GM10266 (cell line): ENCODE measurements at regions not wholly inside any gene's neighbourhood (a gene's known extent, or its start where the extent isn't known, plus 50 kb on each side); places are given as distances from the start of the nearest gene placed in this dataset.

Source experiments
- DNase-seq: peaks from one replicate; pipeline ENCODE4 v3.0.0; 2012; ENCODE audit errors: extremely low spot score
- TF ChIP-seq, protein P1 (sequence below): IDR thresholded peaks from 2 replicates; pipeline ENCODE4 v1.5.1; 2012; ENCODE audit warnings: mild to moderate bottlenecking, low read depth; ENCODE audit not compliant: control insufficient read depth, insufficient read depth; ENCODE audit errors: missing control alignments

DNA sequence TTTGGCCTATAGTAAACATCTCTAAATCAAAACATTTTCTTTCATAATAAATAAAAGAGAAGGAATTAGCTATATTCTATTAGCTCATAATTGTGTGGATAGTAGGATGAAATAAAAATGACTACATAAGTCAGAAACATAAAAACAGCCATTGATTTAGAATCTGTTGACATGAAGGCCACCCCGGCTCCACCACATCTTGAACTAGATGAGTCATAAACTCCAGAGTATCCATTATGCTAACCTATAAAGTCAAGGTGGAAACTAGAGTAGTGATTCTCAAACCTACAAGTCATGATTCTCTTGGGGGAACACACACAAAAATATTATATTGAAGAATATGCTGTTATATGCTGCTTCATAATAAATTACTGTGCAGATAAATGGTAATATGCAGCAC lies 831.0 kb downstream of the TUSC7 start:
- DNase-seq = no peak
- TF ChIP-seq, protein P1, sequence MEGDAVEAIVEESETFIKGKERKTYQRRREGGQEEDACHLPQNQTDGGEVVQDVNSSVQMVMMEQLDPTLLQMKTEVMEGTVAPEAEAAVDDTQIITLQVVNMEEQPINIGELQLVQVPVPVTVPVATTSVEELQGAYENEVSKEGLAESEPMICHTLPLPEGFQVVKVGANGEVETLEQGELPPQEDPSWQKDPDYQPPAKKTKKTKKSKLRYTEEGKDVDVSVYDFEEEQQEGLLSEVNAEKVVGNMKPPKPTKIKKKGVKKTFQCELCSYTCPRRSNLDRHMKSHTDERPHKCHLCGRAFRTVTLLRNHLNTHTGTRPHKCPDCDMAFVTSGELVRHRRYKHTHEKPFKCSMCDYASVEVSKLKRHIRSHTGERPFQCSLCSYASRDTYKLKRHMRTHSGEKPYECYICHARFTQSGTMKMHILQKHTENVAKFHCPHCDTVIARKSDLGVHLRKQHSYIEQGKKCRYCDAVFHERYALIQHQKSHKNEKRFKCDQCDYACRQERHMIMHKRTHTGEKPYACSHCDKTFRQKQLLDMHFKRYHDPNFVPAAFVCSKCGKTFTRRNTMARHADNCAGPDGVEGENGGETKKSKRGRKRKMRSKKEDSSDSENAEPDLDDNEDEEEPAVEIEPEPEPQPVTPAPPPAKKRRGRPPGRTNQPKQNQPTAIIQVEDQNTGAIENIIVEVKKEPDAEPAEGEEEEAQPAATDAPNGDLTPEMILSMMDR = no peak

GRCh38 chr3:117541721-117542120 lies 832.1 kb downstream of the TUSC7 start:
- TF ChIP-seq, protein P1 = no peak
- no peak for DNase-seq

- no peak for DNase-seq
- TF ChIP-seq, protein P1 = no peak
These were observed 833.9 kb downstream of the TUSC7 start for GRCh38 chr3:117543521-117543920.

DNA sequence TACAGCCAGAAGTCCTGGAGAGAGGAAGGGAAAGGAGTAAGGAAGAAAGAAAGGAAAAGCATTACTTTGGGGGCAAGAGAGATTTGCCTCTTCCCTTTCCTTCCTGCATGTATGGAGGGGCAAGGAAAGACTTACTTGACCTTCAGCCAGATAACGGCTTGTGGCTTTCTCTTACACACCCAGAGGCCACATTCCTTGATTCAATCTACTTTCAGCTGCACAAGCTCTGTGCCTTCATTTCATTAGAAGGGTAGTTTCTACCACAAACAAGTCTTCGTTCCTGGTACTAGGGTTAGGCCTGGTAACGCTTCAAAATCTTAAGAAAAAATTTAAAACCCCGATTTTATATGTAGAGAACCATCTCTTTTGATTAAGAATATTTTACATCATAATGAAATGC lies 835.9 kb downstream of the TUSC7 start:
- TF ChIP-seq, protein P1 = no peak
- DNase-seq = no peak

- no peak for DNase-seq
These were observed 838.5 kb downstream of the TUSC7 start for GRCh38 chr3:117547956-117548550.

DNA sequence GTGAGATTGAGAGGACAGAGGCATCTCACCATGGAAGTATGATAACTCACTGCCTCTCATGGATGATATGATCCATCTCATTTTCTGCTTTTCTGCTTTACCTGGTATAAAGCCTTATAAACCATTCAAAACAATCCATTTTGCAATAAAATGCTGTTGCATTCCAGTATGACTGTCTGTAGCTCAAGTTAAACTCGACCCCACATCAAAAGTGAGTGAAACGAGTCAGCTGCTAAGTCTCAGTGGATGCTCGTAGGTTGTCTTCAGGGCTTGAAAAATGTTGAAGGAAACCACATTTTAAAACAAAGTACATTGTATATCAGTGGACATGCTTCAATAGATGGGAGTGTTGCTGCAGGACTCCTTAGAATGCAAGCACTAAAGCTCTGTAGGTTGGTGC lies 839.0 kb downstream of the TUSC7 start:
- TF ChIP-seq, protein P1 = no peak
- DNase-seq = no peak

More at GRCh38 chr3:117547956-117548550, 838.5 kb downstream of the TUSC7 start:
- TF ChIP-seq, protein P1 = no peak

DNA sequence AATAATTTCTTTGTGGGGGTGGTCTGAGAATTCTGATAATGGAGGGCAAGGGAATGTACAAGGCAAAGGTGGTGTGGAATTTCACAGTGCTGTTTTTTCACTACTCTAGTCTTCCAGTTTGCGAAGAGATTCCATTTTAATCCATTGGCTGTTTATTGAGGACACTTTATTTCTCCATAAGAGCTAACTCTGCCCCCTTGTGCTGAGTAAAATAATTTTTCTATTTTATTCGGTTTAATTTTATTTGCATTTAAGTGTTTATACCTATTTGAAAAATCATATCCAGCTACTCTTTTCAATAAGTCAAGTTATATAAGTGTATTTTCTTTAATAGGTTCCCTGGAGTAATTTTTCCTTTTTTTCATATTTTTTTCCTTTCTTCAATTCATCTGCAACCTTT lies 840.1 kb downstream of the TUSC7 start:
- no peak for DNase-seq

More for the DNA sequence above, 840.1 kb downstream of the TUSC7 start:
- TF ChIP-seq, protein P1 = no peak
